IMR-90 (cell line): ENCODE measurements at regions not wholly inside any gene's neighbourhood (a gene's known extent, or its start where the extent isn't known, plus 50 kb on each side); places are given as distances from the start of the nearest gene placed in this dataset.
A peak's percentile ranks its signal among the peaks of the same experiment; 100 is the strongest.

Experiments
- ATAC-seq: fragments of 200-7000 bp; cut with Tn5 transposase; 2 replicates; pipeline ENCODE4 v1.9.1; 2020; ENCODE audit warnings: low read depth, mild to moderate bottlenecking, moderate library complexity
- BruUV-seq: library from RNA; stranded (reverse); fragments of 400-500 nt; replicated peaks from 2 replicates; lab custom pipeline; 2021; lab: Mats Ljungman, UMichigan
- CTCF ChIA-PET: fragments of 300-600 bp; formaldehyde crosslinking; extraction: SDS; loops from one replicate; lab custom pipeline; 2021; ENCODE audit warnings: antibody characterized with exemption; lab: Yijun Ruan, JAX
- POLR2A ChIA-PET: fragments of 300-600 bp; sonication (Branson Sonifier 250); formaldehyde crosslinking; loops from one replicate; lab custom pipeline; 2022; ENCODE audit warnings: antibody characterized with exemption; ENCODE audit not compliant: unreplicated experiment; lab: Charles Lee
- DNase-seq: peaks from one replicate; pipeline ENCODE4 v3.0.0; 2013
- H2AFZ ChIP-seq: replicated peaks from 2 replicates; pipeline ENCODE3; 2013; ENCODE audit warnings: low read length, mild to moderate bottlenecking; ENCODE audit not compliant: poor library complexity
- H2AK5ac ChIP-seq: 2 replicates; pipeline ENCODE4 v1.6.1; 2013; ENCODE audit warnings: low read depth, low read length, inconsistent platforms
- H2AK9ac ChIP-seq: replicated peaks from 2 replicates; pipeline ENCODE3; 2013; ENCODE audit warnings: mild to moderate bottlenecking, low read depth, low read length, moderate library complexity; ENCODE audit not compliant: poor library complexity
- H2BK120ac ChIP-seq: 2 replicates; pipeline ENCODE4 v1.6.1; 2013; ENCODE audit warnings: low read depth, low read length, inconsistent platforms
- H2BK15ac ChIP-seq: 3 replicates; pipeline ENCODE4 v1.6.1; 2013; ENCODE audit warnings: low read depth, low read length, inconsistent platforms
- H2BK20ac ChIP-seq: 2 replicates; pipeline ENCODE4 v1.6.1; 2013; ENCODE audit warnings: low read depth, mild to moderate bottlenecking, inconsistent platforms, low read length, moderate library complexity
- H2BK5ac ChIP-seq: 2 replicates; pipeline ENCODE4 v1.6.1; 2013; ENCODE audit warnings: mild to moderate bottlenecking, low read depth, low read length, inconsistent platforms; ENCODE audit not compliant: poor library complexity, severe bottlenecking
- H3K14ac ChIP-seq: replicated peaks from 2 replicates; pipeline ENCODE4 v1.6.1; 2013; ENCODE audit warnings: low read depth, low read length, inconsistent platforms
- H3K18ac ChIP-seq: 2 replicates; pipeline ENCODE4 v1.6.1; 2013; ENCODE audit warnings: low read depth, low read length, control low read depth
- H3K23ac ChIP-seq: 2 replicates; pipeline ENCODE4 v1.6.1; 2013; ENCODE audit warnings: low read depth, low read length, inconsistent platforms
- H3K27ac ChIP-seq: 2 replicates; pipeline ENCODE4 v1.5.1; 2013; ENCODE audit warnings: mild to moderate bottlenecking, control low read depth, low read length; ENCODE audit not compliant: insufficient read depth
- H3K27me3 ChIP-seq: 2 replicates; pipeline ENCODE4 v1.6.1; 2013; ENCODE audit warnings: low read length; ENCODE audit not compliant: control insufficient read depth, insufficient read depth
- H3K36me3 ChIP-seq: 2 replicates; pipeline ENCODE4 v1.6.1; 2013; ENCODE audit warnings: low read length, mixed read lengths; ENCODE audit not compliant: control insufficient read depth, insufficient read depth
- H3K4ac ChIP-seq: 2 replicates; pipeline ENCODE4 v1.6.1; 2013; ENCODE audit warnings: low read depth, low read length, inconsistent platforms
- H3K4me1 ChIP-seq: 2 replicates; pipeline ENCODE4 v1.6.1; 2013; ENCODE audit warnings: low read length, mixed read lengths; ENCODE audit not compliant: control insufficient read depth, insufficient read depth
- H3K4me2 ChIP-seq: 2 replicates; pipeline ENCODE4 v1.6.1; 2013; ENCODE audit warnings: low read depth, mild to moderate bottlenecking, control low read depth, low read length, moderate library complexity
- H3K4me3 ChIP-seq: 2 replicates; pipeline ENCODE4 v1.5.1; 2013; ENCODE audit warnings: low read depth, mild to moderate bottlenecking, control low read depth, low read length, moderate library complexity; ENCODE audit not compliant: insufficient read depth
- H3K56ac ChIP-seq: 2 replicates; pipeline ENCODE4 v1.6.1; 2013; ENCODE audit warnings: low read length, inconsistent platforms; ENCODE audit not compliant: insufficient read depth; ENCODE audit errors: extremely low read depth
- H3K79me1 ChIP-seq, 2 experiments: 2 replicates each; pipeline ENCODE4 v1.6.1; 2013; ENCODE audit warnings: low read length in 2 of 2, inconsistent platforms in 1 of 2, low read depth in 1 of 2
- H3K9ac ChIP-seq: 2 replicates; pipeline ENCODE4 v1.6.1; 2013; ENCODE audit warnings: low read depth, low read length, control low read depth
- H3K9me1 ChIP-seq: 2 replicates; pipeline ENCODE4 v1.6.1; 2013; ENCODE audit warnings: low read length, inconsistent platforms; ENCODE audit not compliant: insufficient read depth
- H3K9me3 ChIP-seq: 2 replicates; pipeline ENCODE4 v1.6.1; 2013; ENCODE audit warnings: low read length; ENCODE audit not compliant: control insufficient read depth, insufficient read depth
- H4K20me1 ChIP-seq: 2 replicates; pipeline ENCODE4 v1.6.1; 2013; ENCODE audit warnings: low read length, inconsistent platforms; ENCODE audit not compliant: insufficient read depth
- H4K5ac ChIP-seq: 2 replicates; pipeline ENCODE4 v1.6.1; 2013; ENCODE audit warnings: mild to moderate bottlenecking, low read depth, low read length, control low read depth
- H4K8ac ChIP-seq, 2 experiments: 2 replicates each; pipeline ENCODE4 v1.6.1; 2013; ENCODE audit warnings: low read depth in 2 of 2, low read length in 2 of 2, control low read depth in 1 of 2, inconsistent platforms in 1 of 2
- H4K91ac ChIP-seq: 2 replicates; pipeline ENCODE4 v1.6.1; 2013; ENCODE audit warnings: low read depth, low read length, inconsistent platforms; ENCODE audit not compliant: insufficient read depth
- BHLHE40 ChIP-seq: fragments of 150-350 bp; IDR thresholded peaks from 2 replicates; pipeline ENCODE4 v1.6.1; 2016; ENCODE audit warnings: mild to moderate bottlenecking, low read depth, low read length
- CEBPB ChIP-seq: IDR thresholded peaks from 2 replicates; pipeline ENCODE4 v1.6.1; 2012; ENCODE audit warnings: low read depth, low read length, improper control_type of control experiment
- ELK1 ChIP-seq: fragments of 150-350 bp; IDR thresholded peaks from 2 replicates; pipeline ENCODE4 v1.6.1; 2016; ENCODE audit warnings: low read depth, mild to moderate bottlenecking, low read length, moderate library complexity, borderline replicate concordance
- NFE2L2 ChIP-seq: fragments of 150-350 bp; IDR thresholded peaks from 2 replicates; pipeline ENCODE4 v1.6.1; 2016; ENCODE audit warnings: low read depth, mild to moderate bottlenecking, low read length
- POLR2A ChIP-seq: IDR thresholded peaks from 2 replicates; pipeline ENCODE4 v1.6.1; 2012; ENCODE audit warnings: mild to moderate bottlenecking, low read depth, low read length
- RAD21 ChIP-seq: IDR thresholded peaks from 2 replicates; pipeline ENCODE4 v1.6.1; 2012; ENCODE audit warnings: low read length, improper control_type of control experiment
- RCOR1 ChIP-seq: IDR thresholded peaks from 2 replicates; pipeline ENCODE4 v1.6.1; 2012; ENCODE audit warnings: mild to moderate bottlenecking, low read length, improper control_type of control experiment; ENCODE audit not compliant: insufficient replicate concordance
- SMC3 ChIP-seq: fragments of 150-350 bp; IDR thresholded peaks from 2 replicates; pipeline ENCODE4 v1.6.1; 2016; ENCODE audit warnings: low read depth, mild to moderate bottlenecking, antibody characterized with exemption, low read length, moderate library complexity
- WGBS, 2 experiments: methylation state at CpG; one replicate each; pipeline versions ENCODE4 v1.1.5 to v1.1.7; 2013; ENCODE audit warnings: missing lambda C conversion rate in 2 of 2; ENCODE audit not compliant: insufficient read length in 1 of 2; ENCODE audit errors: extremely low coverage in 2 of 2; 5-methylcytosine and 5-hydroxymethylcytosine counted together
- dilution Hi-C: fragments of 300-500 bp; cut with HindIII; formaldehyde crosslinking; loops from one replicate; pipeline ENCODE4 v1.14.3; 2018; ENCODE audit warnings: low sequenced_read_pairs; ENCODE audit not compliant: unreplicated experiment
- in situ Hi-C: fragments of 300-500 bp; cut with MboI; formaldehyde crosslinking; loops from 3 replicates; pipeline ENCODE4 v1.14.3; 2019; ENCODE audit warnings: low sequenced_read_pairs, inconsistent platforms, mixed read lengths
- intact Hi-C: fragments of 100-400 bp; cut with micrococcal nuclease; formaldehyde crosslinking; loops from 2 replicates; pipeline ENCODE4 v1.10.0; 2022
- TF ChIP-seq, protein P1 (sequence below): conservative IDR thresholded peaks from 2 replicates; pipeline ENCODE4 v1.5.1; 2012; ENCODE audit warnings: mild to moderate bottlenecking, low read depth, low read length, improper control_type of control experiment

- Histone ChIP-seq H4K5ac (no peak overlapping the region), H2AFZ (no peak overlapping the region), H3K18ac (no peak overlapping the region), H3K4me2 (no peak overlapping the region), H3K36me3 (no peaks in the 10 kb centered on the region), H2BK5ac (no peak overlapping the region), H3K23ac (no peak overlapping the region), H2AK5ac (no peak overlapping the region), H3K14ac (no peak overlapping the region), H2BK15ac (peak overlapping the region; percentile 51; the same call in 1 of the 3 replicates), H3K4ac (no peak overlapping the region), H3K27me3 (no peaks in the 10 kb centered on the region), H4K8ac (no peak overlapping the region), H2AK9ac (no peak overlapping the region), H3K27ac (no peak overlapping the region), H3K79me1 (0 out of 4 replicates have a peak, but pooled peaks cover 0 to 2% of the 10 kb centered on the region in 2 experiments), H3K9me1 (peaks cover 2% of the 10 kb centered on the region), H2BK120ac (no peak overlapping the region), H3K9me3 (no peaks in the 10 kb centered on the region), H2BK20ac (no peak overlapping the region), H4K91ac (no peak overlapping the region), H3K9ac (no peak overlapping the region), H4K20me1 (no peaks in the 10 kb centered on the region), H3K4me1 (peaks cover 4% of the 10 kb centered on the region), H3K56ac (no peak overlapping the region), H3K4me3 (no peak overlapping the region)
- dilution Hi-C loops = no loop called here
- BruUV-seq = no TSS peak
- in situ Hi-C loops = no loop called here
- WGBS, 2 experiments = no CpG with 5 or more reads among the region's 1 CpG
- intact Hi-C loops = no loop called here
- DNase-seq (no peak), ATAC-seq (no peak)
- TF ChIP-seq SMC3 (no peak), RCOR1 (no peak), POLR2A (no peak), NFE2L2 (no peak), RAD21 (no peak), BHLHE40 (no peak), ELK1 (no peak), CEBPB (no peak)
- TF ChIP-seq, protein P1, sequence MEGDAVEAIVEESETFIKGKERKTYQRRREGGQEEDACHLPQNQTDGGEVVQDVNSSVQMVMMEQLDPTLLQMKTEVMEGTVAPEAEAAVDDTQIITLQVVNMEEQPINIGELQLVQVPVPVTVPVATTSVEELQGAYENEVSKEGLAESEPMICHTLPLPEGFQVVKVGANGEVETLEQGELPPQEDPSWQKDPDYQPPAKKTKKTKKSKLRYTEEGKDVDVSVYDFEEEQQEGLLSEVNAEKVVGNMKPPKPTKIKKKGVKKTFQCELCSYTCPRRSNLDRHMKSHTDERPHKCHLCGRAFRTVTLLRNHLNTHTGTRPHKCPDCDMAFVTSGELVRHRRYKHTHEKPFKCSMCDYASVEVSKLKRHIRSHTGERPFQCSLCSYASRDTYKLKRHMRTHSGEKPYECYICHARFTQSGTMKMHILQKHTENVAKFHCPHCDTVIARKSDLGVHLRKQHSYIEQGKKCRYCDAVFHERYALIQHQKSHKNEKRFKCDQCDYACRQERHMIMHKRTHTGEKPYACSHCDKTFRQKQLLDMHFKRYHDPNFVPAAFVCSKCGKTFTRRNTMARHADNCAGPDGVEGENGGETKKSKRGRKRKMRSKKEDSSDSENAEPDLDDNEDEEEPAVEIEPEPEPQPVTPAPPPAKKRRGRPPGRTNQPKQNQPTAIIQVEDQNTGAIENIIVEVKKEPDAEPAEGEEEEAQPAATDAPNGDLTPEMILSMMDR = no peak
- CTCF ChIA-PET = no interaction called here
- POLR2A ChIA-PET = no interaction called here
Measured at GRCh38 chr12:88921434-88921833, 341.2 kb upstream of the KITLG start.
